ENCODE measurements at regions not wholly inside any gene's neighbourhood (a gene's known extent, or its start where the extent isn't known, plus 50 kb on each side); places are given as distances from the start of the nearest gene placed in this dataset.

- H3K4me3 ChIP-seq = no peak overlapping the region
- no peaks in the 10 kb centered on the region for H3K79me2 ChIP-seq (replicated peaks; ENCODE audit: insufficient read depth)
- ATAC-seq = no peak
- no peaks in the 10 kb centered on the region for H3K36me3 Mint-ChIP-seq (ENCODE audit: low read depth)
- H3K27me3 ChIP-seq (ENCODE audit: insufficient read depth) = no peaks in the 10 kb centered on the region
- H3K4me1 Mint-ChIP-seq = peaks cover 22% of the 10 kb centered on the region
- no peak overlapping the region for H3K4me3 Mint-ChIP-seq
- no peaks in the 10 kb centered on the region for H3F3A ChIP-seq (replicated peaks; ENCODE audit: low read depth)
- no peak overlapping the region for H3K4me2 ChIP-seq
- no peak overlapping the region for H2AFZ ChIP-seq
- H3K27me3 Mint-ChIP-seq (ENCODE audit: insufficient read depth, low read depth, poor library complexity) = peaks cover 3% of the 10 kb centered on the region
- peaks cover 5% of the 10 kb centered on the region; the same call in 1 of the 2 replicates for H3K9me2 ChIP-seq (ENCODE audit: insufficient read depth)
- H3K4me1 ChIP-seq (ENCODE audit: insufficient read depth) = peaks cover 21% of the 10 kb centered on the region
- DNase-seq (ENCODE audit: low spot score) = no peak
- no peak overlapping the region for H3K27ac Mint-ChIP-seq
- TF ChIP-seq CTCF (conservative IDR thresholded peaks at IDR 0.05; ENCODE audit: low read depth in 2 of 2) = no peak
- no peak for TF ChIP-seq REST (IDR thresholded peaks at IDR 0.05; ENCODE audit: unreplicated experiment)
- TF ChIP-seq POLR2AphosphoS5 (IDR thresholded peaks at IDR 0.05; ENCODE audit: low read depth) = no peak
- TF ChIP-seq CREB1 (CRISPR knock-in tag; IDR thresholded peaks at IDR 0.05; ENCODE audit: low read depth) = no peak
- TF ChIP-seq ZNF462 (CRISPR knock-in tag; IDR thresholded peaks at IDR 0.05) = no peak
- no peak for TF ChIP-seq EZH2phosphoT487 (IDR thresholded peaks at IDR 0.05; ENCODE audit: unreplicated experiment)
- no peak for TF ChIP-seq ZNF114 (CRISPR knock-in tag; IDR thresholded peaks at IDR 0.05)
- TF ChIP-seq ETS1 (IDR thresholded peaks at IDR 0.05) = no peak
- no peak for TF ChIP-seq EZH2 (IDR thresholded peaks at IDR 0.05; ENCODE audit: low read depth, unreplicated experiment)
- no peak for TF ChIP-seq JUNB (IDR thresholded peaks at IDR 0.05; ENCODE audit: unreplicated experiment)
- TF ChIP-seq ZNF331 (CRISPR knock-in tag; IDR thresholded peaks at IDR 0.05; ENCODE audit: low read depth) = no peak
- no peak overlapping the region for H3K27ac ChIP-seq (ENCODE audit: low read depth)
- H3K9me3 Mint-ChIP-seq = no peaks in the 10 kb centered on the region
- H3K36me3 ChIP-seq (ENCODE audit: insufficient read depth) = no peaks in the 10 kb centered on the region
- H4K20me1 ChIP-seq (replicated peaks; ENCODE audit: insufficient read depth) = no peaks in the 10 kb centered on the region
Measured at GRCh38 chr10:63885156-63885555, 364.0 kb downstream of the REEP3 start.
